Endodermal cell (in vitro differentiated cells): ENCODE measurements at regions not wholly inside any gene's neighbourhood (a gene's known extent, or its start where the extent isn't known, plus 50 kb on each side); places are given as distances from the start of the nearest gene placed in this dataset.

Experiments
- DNase-seq: peaks from one replicate; pipeline ENCODE4 v3.0.0-alpha.2; 2017
- H3K27ac ChIP-seq: 2 replicates; pipeline ENCODE4 v1.5.1; 2013; ENCODE audit warnings: mild to moderate bottlenecking, low read depth, low read length, moderate library complexity
- H3K27me3 ChIP-seq: 2 replicates; pipeline ENCODE4 v1.6.1; 2013; ENCODE audit warnings: mild to moderate bottlenecking, low read length, moderate library complexity; ENCODE audit not compliant: insufficient read depth, control insufficient read depth, poor library complexity, severe bottlenecking
- H3K36me3 ChIP-seq: 2 replicates; pipeline ENCODE4 v1.7.0; 2013; ENCODE audit warnings: mild to moderate bottlenecking, low read length, moderate library complexity; ENCODE audit not compliant: control insufficient read depth, insufficient read depth
- H3K4me1 ChIP-seq: one replicate; pipeline ENCODE4 v1.7.0; 2013; ENCODE audit warnings: low read length; ENCODE audit not compliant: control insufficient read depth, insufficient read depth
- H3K4me3 ChIP-seq: 2 replicates; pipeline ENCODE4 v1.5.1; 2013; ENCODE audit warnings: mild to moderate bottlenecking, low read length, moderate library complexity
- H3K9ac ChIP-seq: 2 replicates; pipeline ENCODE4 v1.6.1; 2013; ENCODE audit warnings: mild to moderate bottlenecking, low read length, moderate library complexity; ENCODE audit not compliant: poor library complexity, severe bottlenecking; ENCODE audit errors: extremely low read depth
- H3K9me3 ChIP-seq: 2 replicates; pipeline ENCODE4 v1.6.1; 2013; ENCODE audit warnings: mild to moderate bottlenecking, low read length, moderate library complexity; ENCODE audit not compliant: control insufficient read depth
- H3K27ac Mint-ChIP-seq: 2 replicates; pipeline ENCODE4 v1.8.0; 2020; ENCODE audit warnings: mixed read lengths
- H3K27me3 Mint-ChIP-seq: 2 replicates; pipeline ENCODE4 v1.8.0; 2021; ENCODE audit warnings: mild to moderate bottlenecking, mixed read lengths; ENCODE audit not compliant: insufficient read depth
- H3K36me3 Mint-ChIP-seq: 2 replicates; pipeline ENCODE4 v1.8.0; 2020; ENCODE audit warnings: low read depth, mixed read lengths
- H3K4me1 Mint-ChIP-seq: 2 replicates; pipeline ENCODE4 v1.8.0; 2020; ENCODE audit warnings: mixed read lengths
- H3K4me3 Mint-ChIP-seq: 2 replicates; pipeline ENCODE4 v1.8.0; 2020; ENCODE audit warnings: mild to moderate bottlenecking, moderate library complexity, mixed read lengths
- H3K9me3 Mint-ChIP-seq: 2 replicates; pipeline ENCODE4 v1.8.0; 2020; ENCODE audit warnings: mild to moderate bottlenecking, mixed read lengths
- WGBS, 2 experiments: methylation state at CpG; one replicate each; pipeline versions ENCODE4 v1.1.5 to v1.1.7; 2013; ENCODE audit warnings: missing lambda C conversion rate in 2 of 2, mixed read lengths in 1 of 2; ENCODE audit not compliant: insufficient coverage in 1 of 2, insufficient read length in 1 of 2; 5-methylcytosine and 5-hydroxymethylcytosine counted together
- TF ChIP-seq, protein P1 (sequence below): fragments of 200-600 bp; sonication (generic); conservative IDR thresholded peaks from 2 replicates; pipeline ENCODE4 v1.5.0; 2021; ENCODE audit warnings: antibody characterized with exemption, mild to moderate bottlenecking

DNA sequence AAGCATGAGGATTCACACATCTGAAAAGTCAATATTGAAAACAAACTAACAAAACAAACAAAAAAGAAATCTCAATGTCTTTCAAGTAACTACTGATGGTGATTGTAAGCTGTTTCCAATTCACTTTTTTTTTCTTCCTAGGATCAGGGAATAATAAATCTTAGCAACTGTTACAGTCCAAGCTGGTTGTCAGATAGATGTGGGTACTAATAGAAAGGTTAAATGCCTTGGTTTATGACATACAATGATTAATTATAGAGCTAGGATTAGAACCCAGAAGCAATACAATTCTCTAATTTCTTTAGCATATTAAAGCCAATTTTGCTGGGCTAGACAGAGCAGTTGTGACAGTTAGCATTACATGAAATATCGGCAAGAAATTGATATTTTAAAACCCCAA is 1301.6 kb downstream of the EPHA7 start:
- no peak for DNase-seq
- H3K36me3 ChIP-seq = no peaks in the 10 kb centered on the region
- H3K27me3 ChIP-seq = peaks cover 28% of the 10 kb centered on the region
- Mint-ChIP-seq H3K27me3 (peaks cover 30% of the 10 kb centered on the region), H3K27ac (no peak overlapping the region), H3K36me3 (no peaks in the 10 kb centered on the region), H3K4me3 (no peak overlapping the region), H3K4me1 (peaks cover 7% of the 10 kb centered on the region), H3K9me3 (no peaks in the 10 kb centered on the region)
- no peaks in the 10 kb centered on the region for H3K4me1 ChIP-seq
- H3K9ac ChIP-seq = no peak overlapping the region
- no peak overlapping the region for H3K4me3 ChIP-seq
- TF ChIP-seq, protein P1, sequence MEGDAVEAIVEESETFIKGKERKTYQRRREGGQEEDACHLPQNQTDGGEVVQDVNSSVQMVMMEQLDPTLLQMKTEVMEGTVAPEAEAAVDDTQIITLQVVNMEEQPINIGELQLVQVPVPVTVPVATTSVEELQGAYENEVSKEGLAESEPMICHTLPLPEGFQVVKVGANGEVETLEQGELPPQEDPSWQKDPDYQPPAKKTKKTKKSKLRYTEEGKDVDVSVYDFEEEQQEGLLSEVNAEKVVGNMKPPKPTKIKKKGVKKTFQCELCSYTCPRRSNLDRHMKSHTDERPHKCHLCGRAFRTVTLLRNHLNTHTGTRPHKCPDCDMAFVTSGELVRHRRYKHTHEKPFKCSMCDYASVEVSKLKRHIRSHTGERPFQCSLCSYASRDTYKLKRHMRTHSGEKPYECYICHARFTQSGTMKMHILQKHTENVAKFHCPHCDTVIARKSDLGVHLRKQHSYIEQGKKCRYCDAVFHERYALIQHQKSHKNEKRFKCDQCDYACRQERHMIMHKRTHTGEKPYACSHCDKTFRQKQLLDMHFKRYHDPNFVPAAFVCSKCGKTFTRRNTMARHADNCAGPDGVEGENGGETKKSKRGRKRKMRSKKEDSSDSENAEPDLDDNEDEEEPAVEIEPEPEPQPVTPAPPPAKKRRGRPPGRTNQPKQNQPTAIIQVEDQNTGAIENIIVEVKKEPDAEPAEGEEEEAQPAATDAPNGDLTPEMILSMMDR = no peak
- H3K9me3 ChIP-seq = no peaks in the 10 kb centered on the region
- WGBS, 2 experiments = 92 to 100% methylated on average over 1 of the region's 1 CpG
- H3K27ac ChIP-seq = no peak overlapping the region

- TF ChIP-seq, protein P1 = no peak
- Histone ChIP-seq H3K9ac (no peak overlapping the region), H3K27ac (no peak overlapping the region), H3K4me3 (no peak overlapping the region), H3K36me3 (no peaks in the 10 kb centered on the region), H3K4me1 (no peaks in the 10 kb centered on the region), H3K9me3 (no peaks in the 10 kb centered on the region), H3K27me3 (peaks cover 22% of the 10 kb centered on the region)
- H3K9me3 Mint-ChIP-seq = no peaks in the 10 kb centered on the region
- H3K27ac Mint-ChIP-seq = no peak overlapping the region
- DNase-seq = no peak
- H3K36me3 Mint-ChIP-seq = no peaks in the 10 kb centered on the region
- H3K27me3 Mint-ChIP-seq = peaks cover 24% of the 10 kb centered on the region
- no peak overlapping the region for H3K4me3 Mint-ChIP-seq
- peaks cover 7% of the 10 kb centered on the region for H3K4me1 Mint-ChIP-seq
- WGBS, 2 experiments = 88 to 91% methylated on average over 1 to 2 of the region's 2 CpGs
Observed at GRCh38 chr6:92114797-92115196, 1304.6 kb downstream of the EPHA7 start.

DNA sequence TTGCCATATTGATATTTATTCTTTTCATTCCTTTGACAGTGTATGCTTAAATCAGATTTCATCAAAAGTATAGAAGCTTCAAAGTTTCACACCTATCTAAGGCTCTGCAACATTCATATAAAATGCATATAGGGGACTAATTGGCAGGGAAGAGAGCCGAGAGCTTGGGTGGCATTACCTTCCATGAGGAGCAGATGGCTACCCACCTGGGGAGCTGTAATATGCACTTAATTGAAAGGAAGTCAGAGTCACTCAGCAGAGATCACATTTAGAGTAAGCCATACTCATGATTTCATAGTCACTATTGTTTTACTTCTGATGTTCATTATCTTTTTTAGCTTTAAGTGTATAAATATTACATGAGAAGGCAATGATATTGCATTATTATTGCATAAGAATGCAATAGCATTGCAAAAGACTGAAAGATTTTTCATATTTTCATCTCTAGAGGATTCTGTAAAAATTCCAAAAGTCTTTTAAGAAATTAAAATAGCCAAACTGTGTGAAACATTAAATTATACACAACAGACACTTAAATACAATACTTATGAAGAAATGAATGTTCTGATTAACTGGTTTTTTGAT is 1305.2 kb downstream of the EPHA7 start:
- TF ChIP-seq, protein P1 = no peak
- Histone ChIP-seq H3K36me3 (no peaks in the 10 kb centered on the region), H3K9ac (no peak overlapping the region), H3K4me1 (no peaks in the 10 kb centered on the region), H3K9me3 (no peaks in the 10 kb centered on the region), H3K27ac (no peak overlapping the region), H3K4me3 (no peak overlapping the region), H3K27me3 (peaks cover 19% of the 10 kb centered on the region)
- Mint-ChIP-seq H3K4me1 (peaks cover 7% of the 10 kb centered on the region), H3K9me3 (no peaks in the 10 kb centered on the region), H3K4me3 (no peak overlapping the region), H3K27ac (no peak overlapping the region), H3K27me3 (peaks cover 19% of the 10 kb centered on the region), H3K36me3 (no peaks in the 10 kb centered on the region)
- WGBS, 2 experiments = 33% methylated on average over 1 of the region's 1 CpG; no CpG with 5 or more reads in 1 of the 2 experiments
- no peak for DNase-seq
